Activated CD4-positive, alpha-beta T cell treated with anti-CD3 and anti-CD28 coated beads for 48 hours (primary cell): ENCODE measurements at regions not wholly inside any gene's neighbourhood (a gene's known extent, or its start where the extent isn't known, plus 50 kb on each side); places are given as distances from the start of the nearest gene placed in this dataset.
"Not testable (repeated sequence)": the region's sequence is repeated elsewhere in the genome, so short reads cannot be mapped to it uniquely, and the experiment has no call there.

Source experiments
- DNase-seq: peaks from one replicate; pipeline ENCODE4 v3.0.0-alpha.2; 2020

DNA sequence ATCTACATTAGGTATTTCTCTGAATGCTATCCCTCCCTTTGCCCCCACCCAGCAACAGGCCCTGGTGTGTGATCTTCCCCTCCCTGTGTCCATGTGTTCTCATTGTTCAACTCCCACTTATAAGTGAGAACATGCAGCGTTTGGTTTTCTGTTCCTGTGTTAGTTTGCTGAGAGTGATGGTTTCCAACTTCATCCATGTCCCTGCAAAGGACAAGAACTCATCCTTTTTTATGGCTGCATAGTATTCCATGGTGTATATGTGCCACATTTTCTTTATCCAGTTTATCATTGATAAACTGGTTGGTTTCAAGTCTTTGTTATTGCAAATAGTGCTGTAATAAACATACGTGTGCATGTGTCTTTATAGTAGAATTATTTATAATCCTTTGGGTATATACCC is 55.5 kb upstream of the RASA1 start:
- not testable (repeated sequence) for DNase-seq

GRCh38 chr5:87217480-87217879 is 50.2 kb upstream of the RASA1 start:
- DNase-seq: not testable (repeated sequence)
